MCF 10A (cell line): ENCODE measurements at regions not wholly inside any gene's neighbourhood (a gene's known extent, or its start where the extent isn't known, plus 50 kb on each side); places are given as distances from the start of the nearest gene placed in this dataset.

Source experiments
- BruUV-seq: library from RNA; stranded (reverse); fragments of 400-500 nt; replicated peaks from 2 replicates; lab custom pipeline; 2021; lab: Mats Ljungman, UMichigan
- CTCF ChIA-PET: fragments of 300-600 bp; sonication (Branson Sonifier 250); formaldehyde crosslinking; extraction: SDS; loops from one replicate; lab custom pipeline; 2021; ENCODE audit warnings: antibody characterized with exemption, inconsistent platforms; lab: Yijun Ruan, JAX
- POLR2A ChIA-PET: fragments of 300-600, 350-650 bp; sonication (Branson Sonifier 250); formaldehyde crosslinking; extraction: SDS; loops from one replicate; lab custom pipeline; 2020; ENCODE audit warnings: antibody characterized with exemption, inconsistent platforms; lab: Yijun Ruan, JAX
- DNase-seq: peaks from one replicate; pipeline ENCODE4 v3.0.0-alpha.2; 2018; ENCODE audit not compliant: unreplicated experiment
- H3K27ac Mint-ChIP-seq: one replicate; pipeline ENCODE4 v1.8.0; 2022; ENCODE audit warnings: mild to moderate bottlenecking, low read depth, mixed read lengths; ENCODE audit not compliant: unreplicated experiment
- H3K27me3 Mint-ChIP-seq: one replicate; pipeline ENCODE4 v1.8.0; 2022; ENCODE audit warnings: mixed read lengths; ENCODE audit not compliant: insufficient read depth, unreplicated experiment
- H3K36me3 Mint-ChIP-seq: one replicate; pipeline ENCODE4 v1.8.0; 2022; ENCODE audit warnings: mild to moderate bottlenecking, moderate library complexity, mixed read lengths; ENCODE audit not compliant: insufficient read depth, unreplicated experiment
- H3K4me1 Mint-ChIP-seq: one replicate; pipeline ENCODE4 v1.8.0; 2022; ENCODE audit warnings: mixed read lengths; ENCODE audit not compliant: insufficient read depth, unreplicated experiment
- H3K4me3 Mint-ChIP-seq: one replicate; pipeline ENCODE4 v1.8.0; 2022; ENCODE audit warnings: mild to moderate bottlenecking, moderate library complexity, mixed read lengths; ENCODE audit not compliant: unreplicated experiment
- H3K9me3 Mint-ChIP-seq: one replicate; pipeline ENCODE4 v1.8.0; 2022; ENCODE audit warnings: mixed read lengths; ENCODE audit not compliant: unreplicated experiment
- intact Hi-C: fragments of 100-400 bp; cut with micrococcal nuclease; formaldehyde crosslinking; loops from 2 replicates; pipeline ENCODE4 v1.14.1; 2022
- TF ChIP-seq, protein P1 (sequence below): fragments of 200-600 bp; IDR thresholded peaks from one replicate; pipeline ENCODE4 v1.8.0; 2022; ENCODE audit warnings: antibody characterized with exemption, mild to moderate bottlenecking; ENCODE audit not compliant: unreplicated experiment

DNA sequence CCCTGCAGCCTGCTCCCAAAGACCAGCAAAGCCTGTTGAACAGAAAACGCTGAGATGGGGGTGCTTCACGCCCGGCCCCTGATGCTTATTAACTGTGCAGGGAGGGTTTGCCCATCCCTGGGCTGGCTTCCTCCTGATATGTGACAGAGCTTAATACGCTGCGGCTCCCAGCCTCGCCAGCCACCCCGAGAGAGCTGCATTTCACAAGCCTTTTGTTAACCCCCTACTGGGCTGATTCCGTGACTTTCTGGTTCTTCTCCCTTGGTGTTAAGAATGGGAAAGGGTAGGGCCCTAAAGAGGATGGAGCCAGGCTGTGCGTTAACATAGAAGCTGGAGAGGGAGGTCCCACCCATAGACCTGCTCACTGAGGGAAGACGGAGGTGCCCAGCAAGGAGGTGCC, 211.8 kb downstream of the ENGASE start:
- no peaks in the 10 kb centered on the region for H3K4me1 Mint-ChIP-seq
- intact Hi-C loops: no loop called here
- H3K27ac Mint-ChIP-seq: no peak overlapping the region
- CTCF ChIA-PET: no interaction called here
- no peaks in the 10 kb centered on the region for H3K36me3 Mint-ChIP-seq
- H3K4me3 Mint-ChIP-seq: no peak overlapping the region
- POLR2A ChIA-PET: no interaction called here
- DNase-seq: no peak
- TF ChIP-seq, protein P1, sequence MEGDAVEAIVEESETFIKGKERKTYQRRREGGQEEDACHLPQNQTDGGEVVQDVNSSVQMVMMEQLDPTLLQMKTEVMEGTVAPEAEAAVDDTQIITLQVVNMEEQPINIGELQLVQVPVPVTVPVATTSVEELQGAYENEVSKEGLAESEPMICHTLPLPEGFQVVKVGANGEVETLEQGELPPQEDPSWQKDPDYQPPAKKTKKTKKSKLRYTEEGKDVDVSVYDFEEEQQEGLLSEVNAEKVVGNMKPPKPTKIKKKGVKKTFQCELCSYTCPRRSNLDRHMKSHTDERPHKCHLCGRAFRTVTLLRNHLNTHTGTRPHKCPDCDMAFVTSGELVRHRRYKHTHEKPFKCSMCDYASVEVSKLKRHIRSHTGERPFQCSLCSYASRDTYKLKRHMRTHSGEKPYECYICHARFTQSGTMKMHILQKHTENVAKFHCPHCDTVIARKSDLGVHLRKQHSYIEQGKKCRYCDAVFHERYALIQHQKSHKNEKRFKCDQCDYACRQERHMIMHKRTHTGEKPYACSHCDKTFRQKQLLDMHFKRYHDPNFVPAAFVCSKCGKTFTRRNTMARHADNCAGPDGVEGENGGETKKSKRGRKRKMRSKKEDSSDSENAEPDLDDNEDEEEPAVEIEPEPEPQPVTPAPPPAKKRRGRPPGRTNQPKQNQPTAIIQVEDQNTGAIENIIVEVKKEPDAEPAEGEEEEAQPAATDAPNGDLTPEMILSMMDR: no peak
- BruUV-seq: no TSS peak
- H3K9me3 Mint-ChIP-seq: no peaks in the 10 kb centered on the region
- H3K27me3 Mint-ChIP-seq: peaks cover 100% of the 10 kb centered on the region

DNA sequence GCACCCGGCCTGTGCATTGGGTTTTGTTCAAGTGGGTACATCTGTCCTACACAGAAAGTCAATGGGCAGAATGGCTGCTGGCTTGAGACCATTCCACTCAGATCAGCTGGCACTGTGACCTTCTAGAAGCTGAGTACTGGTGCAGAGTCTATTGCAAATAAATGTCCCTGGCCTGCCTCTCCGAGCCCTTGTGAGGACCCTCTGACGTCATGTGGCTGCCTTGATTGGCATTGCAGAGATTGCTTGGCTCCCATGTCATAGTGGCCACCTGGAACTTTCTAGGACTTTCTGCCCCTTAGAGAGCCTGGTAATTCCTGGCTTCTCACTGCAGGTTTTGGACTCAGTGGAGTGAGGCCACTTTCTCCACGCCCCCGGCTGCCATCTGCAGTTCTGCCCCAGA, 211.3 kb downstream of the ENGASE start:
- ChIA-PET POLR2A (no interaction called here), CTCF (no interaction called here)
- intact Hi-C loops: no loop called here
- Mint-ChIP-seq H3K4me1 (no peaks in the 10 kb centered on the region), H3K4me3 (no peak overlapping the region), H3K9me3 (no peaks in the 10 kb centered on the region), H3K36me3 (no peaks in the 10 kb centered on the region), H3K27me3 (peaks cover 100% of the 10 kb centered on the region), H3K27ac (no peak overlapping the region)
- TF ChIP-seq, protein P1: no peak
- DNase-seq: no peak
- no TSS peak for BruUV-seq

- Mint-ChIP-seq H3K4me3 (no peak overlapping the region), H3K4me1 (no peaks in the 10 kb centered on the region), H3K27me3 (peaks cover 70% of the 10 kb centered on the region), H3K36me3 (no peaks in the 10 kb centered on the region), H3K27ac (no peak overlapping the region), H3K9me3 (no peaks in the 10 kb centered on the region)
- POLR2A ChIA-PET: no interaction called here
- TF ChIP-seq, protein P1: no peak
- intact Hi-C loops: no loop called here
- BruUV-seq: no TSS peak
- no peak for DNase-seq
- CTCF ChIA-PET: no interaction called here
Measured at GRCh38 chr17:79282294-79282693, 207.7 kb downstream of the ENGASE start.

GRCh38 chr17:79281803-79282202, 207.2 kb downstream of the ENGASE start:
- CTCF ChIA-PET: no interaction called here
- POLR2A ChIA-PET: interaction anchor here (0.7 kb wide), 1 partner anchor 26 kb away, joined by 3 read pairs; no protein-coding TSS in a partner anchor

More at GRCh38 chr17:79281803-79282202, 207.2 kb downstream of the ENGASE start:
- Mint-ChIP-seq H3K36me3 (no peaks in the 10 kb centered on the region), H3K27me3 (peaks cover 65% of the 10 kb centered on the region), H3K27ac (no peak overlapping the region), H3K9me3 (no peaks in the 10 kb centered on the region), H3K4me3 (no peak overlapping the region), H3K4me1 (no peaks in the 10 kb centered on the region)
- intact Hi-C loops: no loop called here
- TF ChIP-seq, protein P1: no peak
- DNase-seq: no peak
- no TSS peak for BruUV-seq
